IMR-90 (cell line): ENCODE measurements at regions not wholly inside any gene's neighbourhood (a gene's known extent, or its start where the extent isn't known, plus 50 kb on each side); places are given as distances from the start of the nearest gene placed in this dataset.

ENCODE experiments used
- ATAC-seq: fragments of 200-7000 bp; cut with Tn5 transposase; 2 replicates; pipeline ENCODE4 v1.9.1; 2020; ENCODE audit warnings: low read depth, mild to moderate bottlenecking, moderate library complexity
- BruUV-seq: library from RNA; stranded (reverse); fragments of 400-500 nt; replicated peaks from 2 replicates; lab custom pipeline; 2021; lab: Mats Ljungman, UMichigan
- CTCF ChIA-PET: fragments of 300-600 bp; formaldehyde crosslinking; extraction: SDS; loops from one replicate; lab custom pipeline; 2021; ENCODE audit warnings: antibody characterized with exemption; lab: Yijun Ruan, JAX
- POLR2A ChIA-PET: fragments of 300-600 bp; sonication (Branson Sonifier 250); formaldehyde crosslinking; loops from one replicate; lab custom pipeline; 2022; ENCODE audit warnings: antibody characterized with exemption; ENCODE audit not compliant: unreplicated experiment; lab: Charles Lee
- DNase-seq: peaks from one replicate; pipeline ENCODE4 v3.0.0; 2013
- H2AFZ ChIP-seq: replicated peaks from 2 replicates; pipeline ENCODE3; 2013; ENCODE audit warnings: low read length, mild to moderate bottlenecking; ENCODE audit not compliant: poor library complexity
- H2AK5ac ChIP-seq: 2 replicates; pipeline ENCODE4 v1.6.1; 2013; ENCODE audit warnings: low read depth, low read length, inconsistent platforms
- H2AK9ac ChIP-seq: replicated peaks from 2 replicates; pipeline ENCODE3; 2013; ENCODE audit warnings: mild to moderate bottlenecking, low read depth, low read length, moderate library complexity; ENCODE audit not compliant: poor library complexity
- H2BK120ac ChIP-seq: 2 replicates; pipeline ENCODE4 v1.6.1; 2013; ENCODE audit warnings: low read depth, low read length, inconsistent platforms
- H2BK15ac ChIP-seq: 3 replicates; pipeline ENCODE4 v1.6.1; 2013; ENCODE audit warnings: low read depth, low read length, inconsistent platforms
- H2BK20ac ChIP-seq: 2 replicates; pipeline ENCODE4 v1.6.1; 2013; ENCODE audit warnings: low read depth, mild to moderate bottlenecking, inconsistent platforms, low read length, moderate library complexity
- H2BK5ac ChIP-seq: 2 replicates; pipeline ENCODE4 v1.6.1; 2013; ENCODE audit warnings: mild to moderate bottlenecking, low read depth, low read length, inconsistent platforms; ENCODE audit not compliant: poor library complexity, severe bottlenecking
- H3K14ac ChIP-seq: replicated peaks from 2 replicates; pipeline ENCODE4 v1.6.1; 2013; ENCODE audit warnings: low read depth, low read length, inconsistent platforms
- H3K18ac ChIP-seq: 2 replicates; pipeline ENCODE4 v1.6.1; 2013; ENCODE audit warnings: low read depth, low read length, control low read depth
- H3K23ac ChIP-seq: 2 replicates; pipeline ENCODE4 v1.6.1; 2013; ENCODE audit warnings: low read depth, low read length, inconsistent platforms
- H3K27ac ChIP-seq: 2 replicates; pipeline ENCODE4 v1.5.1; 2013; ENCODE audit warnings: mild to moderate bottlenecking, control low read depth, low read length; ENCODE audit not compliant: insufficient read depth
- H3K27me3 ChIP-seq: 2 replicates; pipeline ENCODE4 v1.6.1; 2013; ENCODE audit warnings: low read length; ENCODE audit not compliant: control insufficient read depth, insufficient read depth
- H3K36me3 ChIP-seq: 2 replicates; pipeline ENCODE4 v1.6.1; 2013; ENCODE audit warnings: low read length, mixed read lengths; ENCODE audit not compliant: control insufficient read depth, insufficient read depth
- H3K4ac ChIP-seq: 2 replicates; pipeline ENCODE4 v1.6.1; 2013; ENCODE audit warnings: low read depth, low read length, inconsistent platforms
- H3K4me1 ChIP-seq: 2 replicates; pipeline ENCODE4 v1.6.1; 2013; ENCODE audit warnings: low read length, mixed read lengths; ENCODE audit not compliant: control insufficient read depth, insufficient read depth
- H3K4me2 ChIP-seq: 2 replicates; pipeline ENCODE4 v1.6.1; 2013; ENCODE audit warnings: low read depth, mild to moderate bottlenecking, control low read depth, low read length, moderate library complexity
- H3K4me3 ChIP-seq: 2 replicates; pipeline ENCODE4 v1.5.1; 2013; ENCODE audit warnings: low read depth, mild to moderate bottlenecking, control low read depth, low read length, moderate library complexity; ENCODE audit not compliant: insufficient read depth
- H3K56ac ChIP-seq: 2 replicates; pipeline ENCODE4 v1.6.1; 2013; ENCODE audit warnings: low read length, inconsistent platforms; ENCODE audit not compliant: insufficient read depth; ENCODE audit errors: extremely low read depth
- H3K79me1 ChIP-seq, 2 experiments: 2 replicates each; pipeline ENCODE4 v1.6.1; 2013; ENCODE audit warnings: low read length in 2 of 2, inconsistent platforms in 1 of 2, low read depth in 1 of 2
- H3K9ac ChIP-seq: 2 replicates; pipeline ENCODE4 v1.6.1; 2013; ENCODE audit warnings: low read depth, low read length, control low read depth
- H3K9me1 ChIP-seq: 2 replicates; pipeline ENCODE4 v1.6.1; 2013; ENCODE audit warnings: low read length, inconsistent platforms; ENCODE audit not compliant: insufficient read depth
- H3K9me3 ChIP-seq: 2 replicates; pipeline ENCODE4 v1.6.1; 2013; ENCODE audit warnings: low read length; ENCODE audit not compliant: control insufficient read depth, insufficient read depth
- H4K20me1 ChIP-seq: 2 replicates; pipeline ENCODE4 v1.6.1; 2013; ENCODE audit warnings: low read length, inconsistent platforms; ENCODE audit not compliant: insufficient read depth
- H4K5ac ChIP-seq: 2 replicates; pipeline ENCODE4 v1.6.1; 2013; ENCODE audit warnings: mild to moderate bottlenecking, low read depth, low read length, control low read depth
- H4K8ac ChIP-seq, 2 experiments: 2 replicates each; pipeline ENCODE4 v1.6.1; 2013; ENCODE audit warnings: low read depth in 2 of 2, low read length in 2 of 2, control low read depth in 1 of 2, inconsistent platforms in 1 of 2
- H4K91ac ChIP-seq: 2 replicates; pipeline ENCODE4 v1.6.1; 2013; ENCODE audit warnings: low read depth, low read length, inconsistent platforms; ENCODE audit not compliant: insufficient read depth
- WGBS, 2 experiments: methylation state at CpG; one replicate each; pipeline versions ENCODE4 v1.1.5 to v1.1.7; 2013; ENCODE audit warnings: missing lambda C conversion rate in 2 of 2; ENCODE audit not compliant: insufficient read length in 1 of 2; ENCODE audit errors: extremely low coverage in 2 of 2; 5-methylcytosine and 5-hydroxymethylcytosine counted together
- dilution Hi-C: fragments of 300-500 bp; cut with HindIII; formaldehyde crosslinking; loops from one replicate; pipeline ENCODE4 v1.14.3; 2018; ENCODE audit warnings: low sequenced_read_pairs; ENCODE audit not compliant: unreplicated experiment
- in situ Hi-C: fragments of 300-500 bp; cut with MboI; formaldehyde crosslinking; loops from 3 replicates; pipeline ENCODE4 v1.14.3; 2019; ENCODE audit warnings: low sequenced_read_pairs, inconsistent platforms, mixed read lengths
- intact Hi-C: fragments of 100-400 bp; cut with micrococcal nuclease; formaldehyde crosslinking; loops from 2 replicates; pipeline ENCODE4 v1.10.0; 2022
- TF ChIP-seq, protein P1 (sequence below): conservative IDR thresholded peaks from 2 replicates; pipeline ENCODE4 v1.5.1; 2012; ENCODE audit warnings: mild to moderate bottlenecking, low read depth, low read length, improper control_type of control experiment

DNA sequence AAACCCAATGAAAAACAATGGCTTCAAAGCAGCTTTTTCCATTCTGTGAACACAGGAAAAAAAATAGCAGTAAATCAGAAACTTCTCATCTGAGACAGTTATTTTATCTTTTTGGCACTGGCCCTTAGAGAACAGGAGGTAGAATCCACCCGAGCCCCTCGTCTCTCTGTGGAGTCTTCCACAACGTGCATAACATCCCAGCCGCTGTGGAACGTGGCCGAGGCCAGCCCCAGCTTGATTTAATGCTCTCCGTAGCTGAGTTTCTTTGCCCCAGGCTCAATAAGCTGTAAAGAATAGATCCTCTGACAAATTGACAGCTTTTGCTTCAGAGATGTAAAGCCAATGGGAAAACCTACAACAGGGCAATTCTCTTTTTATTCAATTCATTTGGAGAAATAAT, 107.9 kb upstream of the DAP start:
- no peaks in the 10 kb centered on the region; the same call in 1 of the 2 replicates for H3K4me1 ChIP-seq
- no TSS peak for BruUV-seq
- TF ChIP-seq, protein P1, sequence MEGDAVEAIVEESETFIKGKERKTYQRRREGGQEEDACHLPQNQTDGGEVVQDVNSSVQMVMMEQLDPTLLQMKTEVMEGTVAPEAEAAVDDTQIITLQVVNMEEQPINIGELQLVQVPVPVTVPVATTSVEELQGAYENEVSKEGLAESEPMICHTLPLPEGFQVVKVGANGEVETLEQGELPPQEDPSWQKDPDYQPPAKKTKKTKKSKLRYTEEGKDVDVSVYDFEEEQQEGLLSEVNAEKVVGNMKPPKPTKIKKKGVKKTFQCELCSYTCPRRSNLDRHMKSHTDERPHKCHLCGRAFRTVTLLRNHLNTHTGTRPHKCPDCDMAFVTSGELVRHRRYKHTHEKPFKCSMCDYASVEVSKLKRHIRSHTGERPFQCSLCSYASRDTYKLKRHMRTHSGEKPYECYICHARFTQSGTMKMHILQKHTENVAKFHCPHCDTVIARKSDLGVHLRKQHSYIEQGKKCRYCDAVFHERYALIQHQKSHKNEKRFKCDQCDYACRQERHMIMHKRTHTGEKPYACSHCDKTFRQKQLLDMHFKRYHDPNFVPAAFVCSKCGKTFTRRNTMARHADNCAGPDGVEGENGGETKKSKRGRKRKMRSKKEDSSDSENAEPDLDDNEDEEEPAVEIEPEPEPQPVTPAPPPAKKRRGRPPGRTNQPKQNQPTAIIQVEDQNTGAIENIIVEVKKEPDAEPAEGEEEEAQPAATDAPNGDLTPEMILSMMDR, result no peak
- no peak overlapping the region for H2AFZ ChIP-seq
- dilution Hi-C loops, result no loop called here
- no peaks in the 10 kb centered on the region for H3K27me3 ChIP-seq
- no peak overlapping the region for H2BK15ac ChIP-seq
- H3K56ac ChIP-seq, result no peak overlapping the region
- H3K18ac ChIP-seq, result no peak overlapping the region
- no peaks in the 10 kb centered on the region for H3K9me1 ChIP-seq
- H4K20me1 ChIP-seq, result no peaks in the 10 kb centered on the region
- H3K14ac ChIP-seq, result no peak overlapping the region
- H2AK9ac ChIP-seq, result no peak overlapping the region
- H3K4me3 ChIP-seq, result no peak overlapping the region
- no peak overlapping the region for H3K27ac ChIP-seq
- H2AK5ac ChIP-seq, result no peak overlapping the region
- no peak overlapping the region for H4K5ac ChIP-seq
- no peaks in the 10 kb centered on the region for H3K36me3 ChIP-seq
- no peak overlapping the region for H3K4me2 ChIP-seq
- DNase-seq, result no peak
- intact Hi-C loops, result loop anchor here (10.0 kb wide), 1 partner anchor 116 kb away; no protein-coding TSS in a partner anchor
- no peak overlapping the region for H4K91ac ChIP-seq
- no peak overlapping the region for H3K23ac ChIP-seq
- H2BK120ac ChIP-seq, result no peak overlapping the region
- H2BK5ac ChIP-seq, result no peak overlapping the region
- in situ Hi-C loops, result no loop called here
- WGBS, 2 experiments, result 69% methylated on average over 7 of the region's 7 CpGs; no CpG with 5 or more reads in 1 of the 2 experiments
- no peak overlapping the region for H3K9ac ChIP-seq
- ChIA-PET POLR2A (no interaction called here), CTCF (no interaction called here)
- H4K8ac ChIP-seq, result no peak overlapping the region
- no peak overlapping the region for H3K4ac ChIP-seq
- ATAC-seq, result no peak
- no peaks in the 10 kb centered on the region; the same call in 1 of the 2 replicates for H3K9me3 ChIP-seq
- H3K79me1 ChIP-seq, result no peaks in the 10 kb centered on the region
- H2BK20ac ChIP-seq, result no peak overlapping the region
